Fibroblast of peridontal ligament (primary cell): ENCODE measurements at regions not wholly inside any gene's neighbourhood (a gene's known extent, or its start where the extent isn't known, plus 50 kb on each side); places are given as distances from the start of the nearest gene placed in this dataset.
"Not testable (repeated sequence)": the region's sequence is repeated elsewhere in the genome, so short reads cannot be mapped to it uniquely, and the experiment has no call there.

Experiments used
- DNase-seq: peaks from one replicate; pipeline ENCODE4 v3.0.0-alpha.2; 2010; ENCODE audit errors: extremely low read depth

DNA sequence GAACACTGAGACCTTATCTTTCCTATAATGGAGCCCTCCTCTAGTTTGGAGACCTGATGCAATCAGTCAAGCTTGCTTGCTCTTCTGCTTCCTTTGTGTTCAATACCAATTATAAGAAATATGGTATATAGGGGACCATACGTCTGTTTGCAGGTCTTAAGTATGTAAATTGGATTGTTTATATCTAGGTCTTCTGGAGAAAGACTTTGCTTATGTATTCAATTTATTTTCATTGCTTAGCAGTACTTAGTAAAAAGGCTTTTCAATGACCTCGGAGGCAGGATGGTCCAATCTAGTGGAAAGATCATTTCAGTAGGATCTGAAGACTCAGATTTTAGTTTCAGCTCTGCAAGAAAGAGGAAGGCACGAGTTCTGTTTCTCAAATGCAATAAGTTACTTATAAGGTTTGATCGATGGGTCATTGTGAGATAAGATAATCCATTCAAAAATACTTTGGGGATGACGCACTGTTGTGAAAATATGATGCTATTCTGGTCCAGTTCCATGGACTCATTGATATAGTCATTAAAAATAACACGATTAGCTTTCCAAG is 571.6 kb downstream of the SH2D4B start:
- DNase-seq: no peak

DNA sequence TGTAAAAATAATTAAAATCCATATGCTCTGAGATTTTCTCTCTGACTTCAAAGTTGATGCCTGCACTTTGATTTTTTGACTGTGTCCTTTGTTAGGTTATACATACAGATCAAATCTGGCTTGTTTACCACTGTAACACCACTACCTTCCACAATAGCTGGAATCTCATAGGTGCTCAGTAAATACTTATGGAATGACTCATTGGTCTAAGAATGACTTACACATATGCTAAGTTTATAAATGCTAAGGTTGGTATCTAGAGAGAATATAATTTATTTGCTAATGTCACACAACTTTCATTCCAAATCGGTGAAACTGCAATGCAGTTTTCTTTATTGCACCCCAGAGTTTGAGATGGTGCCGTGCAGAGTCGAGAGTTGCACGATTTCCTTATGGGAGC is 578.5 kb downstream of the SH2D4B start:
- no peak for DNase-seq

DNA sequence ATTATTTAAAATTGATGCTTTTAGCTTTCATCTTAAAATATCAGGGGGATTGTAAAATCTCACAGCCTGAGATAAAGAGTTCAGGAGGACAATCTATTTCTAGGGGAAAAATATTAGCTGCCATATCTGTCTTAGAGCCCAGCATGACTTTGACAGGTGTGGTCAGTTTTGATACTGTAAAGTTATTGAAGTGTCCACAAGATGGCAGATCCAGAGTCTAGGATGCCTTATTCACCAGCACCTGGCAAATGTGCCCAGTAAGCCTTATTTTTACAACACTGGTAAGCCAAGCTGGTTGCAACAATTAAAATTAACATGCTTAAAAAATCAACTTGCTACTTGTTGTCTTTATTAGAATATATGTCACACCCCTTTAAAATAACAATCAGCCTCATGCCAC is 579.3 kb downstream of the SH2D4B start:
- DNase-seq: no peak

DNA sequence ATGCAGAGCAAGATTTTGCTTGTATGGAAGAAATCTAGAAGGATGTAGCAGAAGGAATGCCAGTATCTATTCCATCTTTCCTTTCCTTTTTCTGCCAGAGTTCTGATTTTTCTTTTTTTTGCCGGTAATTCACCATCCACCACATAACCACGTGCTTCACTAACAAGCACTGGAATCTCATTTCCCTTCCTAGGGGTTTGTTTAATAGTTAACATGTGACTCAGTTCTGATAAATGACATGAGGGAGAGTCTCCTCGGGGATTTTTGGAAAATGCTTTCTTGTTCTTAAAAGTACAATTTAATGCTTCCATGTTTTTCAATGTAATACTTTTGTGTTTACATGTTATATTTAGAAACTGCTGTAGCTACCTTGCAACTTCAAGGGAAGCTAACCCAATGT is 590.2 kb downstream of the SH2D4B start:
- DNase-seq: no peak

DNA sequence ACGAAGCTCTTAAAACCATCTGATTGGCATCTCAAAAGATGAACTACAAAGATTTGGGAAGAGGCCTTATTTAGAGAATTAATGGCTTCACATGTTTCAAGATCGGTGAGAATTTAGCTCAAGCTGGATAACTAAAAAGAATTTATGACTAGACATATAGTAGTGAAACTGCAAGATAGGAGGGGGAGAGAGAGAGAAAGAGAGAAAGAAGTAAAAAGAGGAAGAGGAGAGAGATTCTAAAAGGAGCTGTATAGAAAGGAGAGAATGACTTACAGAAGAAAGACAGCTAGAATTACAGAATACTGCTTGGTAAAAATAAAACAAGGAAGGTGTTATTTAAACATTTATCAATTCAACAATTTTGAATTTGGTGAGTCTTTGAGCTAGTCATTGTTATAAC is 592.3 kb downstream of the SH2D4B start:
- no peak for DNase-seq

DNA sequence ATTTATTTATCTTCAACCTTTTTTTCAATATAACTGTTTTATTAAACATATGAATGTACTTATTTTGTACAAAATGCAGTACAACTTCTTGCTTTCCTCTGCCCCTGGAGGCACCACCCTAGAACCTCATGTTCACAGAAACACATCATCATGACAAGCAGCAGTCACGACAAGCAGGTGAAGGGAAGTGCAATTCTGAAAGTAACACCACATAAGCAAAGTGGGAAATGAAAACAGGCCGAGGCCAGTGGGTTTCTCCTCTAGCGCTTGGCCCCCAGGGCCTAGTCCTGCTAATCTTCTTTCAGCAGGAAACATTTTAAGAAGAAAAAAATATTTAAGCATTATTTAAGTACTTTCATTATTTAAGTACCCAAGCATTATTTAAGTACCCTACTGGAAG is 598.1 kb downstream of the SH2D4B start:
- no peak for DNase-seq

DNA sequence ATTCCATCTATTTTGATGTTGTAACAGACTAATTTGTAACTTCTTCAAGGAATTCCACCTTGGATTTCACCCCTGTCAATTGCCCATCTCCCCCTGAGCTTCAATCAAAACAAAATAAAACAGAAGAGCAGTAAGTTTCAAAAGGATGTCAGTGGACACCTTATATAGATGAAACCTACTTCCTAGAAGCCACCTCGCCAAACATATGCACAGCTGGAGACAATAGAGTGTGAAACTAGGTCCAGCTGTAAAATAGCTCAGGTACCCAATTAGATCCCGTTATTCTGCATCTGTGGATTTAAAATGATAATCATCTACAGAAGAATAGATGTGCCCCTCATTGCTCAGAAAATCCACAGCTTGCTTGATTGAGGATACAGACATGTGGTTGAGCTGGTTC is 598.6 kb downstream of the SH2D4B start:
- DNase-seq: no peak

DNA sequence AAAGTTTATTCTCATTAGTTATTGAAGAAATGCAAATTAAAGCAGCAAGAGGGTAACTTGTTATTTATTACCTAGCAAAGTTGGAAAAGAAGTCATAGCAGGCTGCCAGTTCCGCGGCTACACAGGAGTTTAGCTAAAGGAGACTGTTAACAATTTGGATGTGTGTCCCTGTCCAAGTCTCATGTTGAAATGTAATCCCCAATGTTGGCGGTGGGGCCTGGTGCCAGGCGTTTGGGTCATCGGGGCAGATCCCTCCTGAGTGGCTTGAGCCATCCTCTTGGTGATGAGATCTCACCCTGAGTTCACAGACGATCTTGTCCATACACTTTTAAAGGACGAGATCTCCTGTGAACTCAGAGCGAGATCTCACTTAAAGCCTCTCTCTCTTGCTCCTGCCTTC is 608.3 kb downstream of the SH2D4B start:
- no peak for DNase-seq

DNA sequence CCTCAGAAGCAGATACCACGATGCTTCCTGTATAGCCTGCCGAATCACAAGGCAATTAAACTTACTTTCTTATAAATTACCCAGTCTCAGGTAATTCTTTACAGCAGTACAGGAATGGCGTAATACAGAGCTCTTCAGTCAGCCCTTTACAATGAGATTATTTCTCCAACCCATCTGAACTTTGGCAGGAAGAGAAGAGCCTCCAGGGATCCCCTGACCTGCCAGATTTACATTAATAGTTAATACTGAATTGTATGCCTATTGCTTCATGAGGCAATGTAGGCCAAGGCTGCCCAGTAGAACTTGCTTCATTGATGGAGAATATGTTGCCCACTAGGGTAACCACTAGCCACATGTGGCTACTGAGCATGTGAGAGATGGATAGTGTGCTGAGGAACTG is 608.7 kb downstream of the SH2D4B start:
- DNase-seq: no peak

DNA sequence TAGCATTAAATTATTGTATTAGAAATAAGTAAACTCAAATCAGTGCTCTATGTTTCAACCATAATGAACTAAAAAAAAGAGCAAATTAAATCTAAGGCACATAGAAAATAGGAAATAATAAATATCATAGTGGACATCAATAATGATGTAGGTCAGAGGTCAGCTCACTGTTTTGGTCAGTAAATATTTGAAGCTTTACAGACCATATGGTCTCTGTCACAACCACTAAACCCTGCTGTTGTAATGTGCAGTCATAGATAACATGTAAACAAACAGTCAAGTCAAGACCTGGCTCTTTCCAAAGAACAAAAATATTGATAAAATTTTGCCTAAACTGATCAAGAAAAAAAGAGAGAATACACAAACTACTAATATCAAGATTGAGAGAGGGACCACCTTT is 615.0 kb downstream of the SH2D4B start:
- no peak for DNase-seq

DNA sequence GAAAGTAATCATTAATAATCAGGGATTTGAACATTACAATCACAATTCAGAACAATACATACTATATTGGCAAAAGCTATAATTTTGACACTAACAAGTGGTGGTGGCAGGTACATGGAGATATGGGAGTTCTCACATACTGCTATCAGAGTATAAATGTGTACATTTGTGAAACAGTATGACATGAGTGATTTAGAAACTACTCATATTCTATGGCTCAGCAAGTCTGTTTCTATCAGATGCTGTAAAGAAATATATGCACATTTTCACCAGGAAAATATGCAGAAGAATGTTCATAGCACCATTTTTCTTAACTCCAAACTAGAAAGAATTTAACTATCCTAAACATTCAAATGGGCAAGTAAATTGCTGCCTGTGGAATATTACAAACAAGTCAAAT is 620.0 kb downstream of the SH2D4B start:
- DNase-seq: no peak

DNA sequence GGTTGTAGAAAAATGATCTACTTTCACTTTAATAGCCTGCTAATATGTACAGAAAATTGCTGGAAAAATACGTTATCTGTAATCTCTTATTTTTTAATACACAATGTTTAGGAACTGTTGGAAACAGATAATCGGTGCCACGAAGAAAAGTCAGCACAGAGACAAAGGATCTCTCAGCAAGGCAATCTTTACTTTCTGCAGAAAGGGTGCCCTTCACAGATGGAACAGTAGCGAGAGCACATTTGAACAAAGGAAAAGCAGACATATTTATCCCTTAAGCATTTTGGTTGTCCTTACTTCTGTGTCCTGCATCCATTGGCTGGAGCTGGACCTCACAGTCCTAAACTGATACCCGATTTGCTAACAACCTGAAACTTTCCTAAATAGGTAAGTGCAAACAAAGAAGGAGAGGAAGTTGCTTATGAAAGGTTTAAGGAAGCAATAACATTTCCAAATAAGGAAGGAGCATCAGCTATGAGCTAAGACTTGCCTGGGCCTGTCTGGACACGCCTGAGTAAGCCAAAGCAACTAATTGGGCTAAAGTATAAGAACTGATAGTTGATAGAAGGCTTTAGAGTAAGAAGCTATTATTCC is 640.0 kb downstream of the SH2D4B start:
- DNase-seq: no peak

DNA sequence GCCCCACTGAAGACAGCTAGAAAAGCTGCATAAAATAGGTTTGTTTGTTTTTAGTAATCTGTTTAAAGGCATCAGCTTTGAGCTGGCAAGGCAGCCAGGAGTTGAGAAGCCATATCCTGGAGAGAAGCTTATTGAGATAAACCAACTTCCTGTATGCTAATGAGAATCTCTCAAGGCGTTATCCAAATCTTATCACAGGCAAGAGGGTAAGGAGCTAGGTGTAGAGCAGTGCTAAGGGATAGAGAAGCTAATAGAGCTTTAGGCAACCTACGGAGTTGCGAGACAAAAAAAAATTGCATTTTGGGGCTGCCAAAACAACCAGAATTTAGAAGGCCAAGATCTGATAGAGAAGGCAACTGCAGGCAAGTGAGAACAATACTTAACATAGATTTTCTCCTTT is 641.6 kb downstream of the SH2D4B start:
- DNase-seq: no peak

DNA sequence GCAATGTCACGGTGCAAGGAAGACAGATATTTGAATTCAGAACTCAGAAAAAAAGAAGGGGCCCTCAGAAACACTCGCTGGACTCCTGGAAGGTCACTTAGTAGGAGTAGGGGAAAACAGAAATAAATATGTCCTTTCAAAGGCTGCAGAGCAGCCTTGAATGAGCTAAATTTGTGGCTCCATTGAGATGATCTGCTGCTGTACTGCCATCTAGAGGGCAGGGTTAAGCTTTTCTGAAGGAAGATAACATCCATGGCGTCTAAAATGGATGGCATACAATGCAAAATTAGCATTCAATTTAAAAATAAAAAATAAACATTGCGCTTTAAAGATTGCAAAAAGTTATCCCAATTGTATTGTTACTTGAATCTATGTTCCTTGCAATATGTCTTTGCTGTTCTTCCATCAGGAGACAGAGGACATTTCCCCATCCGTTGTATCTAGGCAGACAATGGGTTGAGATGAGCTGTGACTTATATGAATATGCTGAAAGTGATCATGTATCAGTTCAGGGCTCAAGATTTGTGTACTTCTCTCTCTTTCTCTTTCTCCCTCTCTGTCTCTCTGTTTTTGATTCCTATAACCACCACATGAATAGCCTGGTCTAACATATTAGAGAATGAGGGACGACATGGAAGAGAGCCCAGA is 642.2 kb downstream of the SH2D4B start:
- no peak for DNase-seq

DNA sequence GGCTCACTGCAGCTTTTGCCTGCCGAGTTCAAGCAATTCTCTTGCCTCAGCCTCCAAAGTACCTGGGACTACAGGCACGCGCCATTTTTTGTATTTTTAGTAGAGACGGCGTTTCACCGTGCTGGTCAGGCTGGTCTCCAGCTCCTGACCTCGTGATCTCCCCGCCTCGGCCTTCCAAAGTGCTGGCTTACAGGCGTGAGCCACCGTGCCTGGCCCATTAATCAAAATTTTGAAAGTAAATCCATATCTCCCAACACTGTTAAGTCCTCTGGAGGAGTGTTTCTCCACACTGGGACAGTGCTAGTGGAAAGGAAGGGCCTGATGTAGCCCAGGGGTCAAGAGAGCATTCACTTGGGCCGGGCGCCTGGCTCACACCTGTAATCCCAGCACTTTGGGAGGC is 644.6 kb downstream of the SH2D4B start:
- no peak for DNase-seq

DNA sequence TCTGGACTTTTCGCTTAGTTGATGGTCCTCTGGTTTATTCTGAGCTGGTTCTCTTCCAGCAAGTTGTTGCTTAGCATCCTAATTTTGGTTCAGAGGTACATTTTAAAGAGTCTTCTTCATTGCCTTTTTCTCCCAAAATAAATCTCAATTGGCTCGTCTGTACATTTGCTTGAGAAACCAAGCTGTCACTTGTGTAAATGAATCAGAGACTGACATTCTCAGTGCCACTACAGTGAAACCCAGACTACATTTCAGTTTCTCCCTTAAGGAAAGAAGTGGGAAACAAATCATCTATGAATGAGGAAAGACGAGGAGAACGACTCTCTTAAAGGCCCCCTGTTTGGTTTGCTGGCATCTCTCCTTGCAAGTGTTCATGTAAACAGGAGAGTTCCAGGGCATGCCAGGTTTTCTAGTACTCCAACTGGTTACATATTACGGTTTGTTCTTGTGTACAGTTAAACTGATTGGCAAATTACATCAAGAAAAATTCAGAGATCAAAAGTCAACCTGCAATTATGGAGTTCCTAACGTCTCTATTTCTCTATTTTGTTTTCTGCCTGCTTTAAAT is 654.6 kb downstream of the SH2D4B start:
- DNase-seq: no peak

DNA sequence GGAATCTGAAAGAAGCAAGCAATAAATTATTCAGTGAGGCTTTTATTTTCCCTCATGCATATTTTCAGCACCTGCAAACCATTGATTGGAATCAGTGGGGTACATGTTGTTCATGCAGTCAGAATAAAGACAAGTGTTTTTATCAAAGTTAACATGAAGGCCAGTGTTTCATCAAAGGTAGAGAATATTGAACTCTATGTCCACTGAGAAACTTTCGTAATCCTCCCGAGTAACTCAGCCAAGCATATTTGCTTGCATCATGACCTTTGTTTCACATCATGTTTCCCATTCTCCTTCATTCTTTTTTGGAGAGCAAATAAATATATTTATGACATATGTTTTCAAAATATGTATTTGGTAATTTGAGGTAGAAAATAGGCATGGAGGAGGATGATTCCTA is 663.1 kb downstream of the SH2D4B start:
- no peak for DNase-seq

DNA sequence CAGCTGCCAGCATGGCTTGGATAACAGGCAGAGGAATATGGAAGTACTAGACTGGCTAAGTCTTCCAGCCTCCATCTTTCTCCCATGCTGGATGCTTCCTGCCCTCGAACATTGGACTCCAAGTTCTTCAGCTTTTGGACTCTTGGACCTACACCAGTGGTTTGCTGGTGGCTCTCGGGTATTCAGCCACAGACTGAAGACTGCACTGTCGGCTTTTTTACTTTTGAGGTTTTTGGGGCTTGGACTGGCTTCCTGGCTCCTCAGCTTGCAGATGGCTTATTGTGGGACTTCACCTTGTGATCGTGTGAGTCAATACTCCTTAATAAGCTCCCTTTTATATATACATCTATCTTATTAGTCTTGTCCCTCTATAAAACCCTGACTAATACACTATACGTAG is 667.6 kb upstream of the NRG3 start:
- not testable (repeated sequence) for DNase-seq

DNA sequence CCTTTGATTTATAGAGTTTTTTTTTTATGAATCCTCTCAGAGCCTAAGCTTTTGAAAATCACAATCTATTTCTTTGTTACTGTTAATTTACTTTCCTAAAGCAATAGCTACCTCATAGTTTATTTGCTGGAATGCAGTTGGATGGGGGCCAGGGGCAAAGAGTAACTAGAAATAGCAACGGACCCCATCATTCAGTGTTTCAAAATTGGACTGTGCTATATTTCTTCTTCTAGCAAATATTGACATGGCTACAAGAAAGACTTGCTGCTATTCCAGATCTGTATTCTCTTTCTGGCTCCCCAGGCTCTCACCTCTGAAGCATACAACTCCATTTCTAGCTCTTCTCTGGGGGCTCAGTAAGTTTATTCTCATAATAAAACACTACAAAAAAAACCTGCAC is 661.6 kb upstream of the NRG3 start:
- DNase-seq: no peak

DNA sequence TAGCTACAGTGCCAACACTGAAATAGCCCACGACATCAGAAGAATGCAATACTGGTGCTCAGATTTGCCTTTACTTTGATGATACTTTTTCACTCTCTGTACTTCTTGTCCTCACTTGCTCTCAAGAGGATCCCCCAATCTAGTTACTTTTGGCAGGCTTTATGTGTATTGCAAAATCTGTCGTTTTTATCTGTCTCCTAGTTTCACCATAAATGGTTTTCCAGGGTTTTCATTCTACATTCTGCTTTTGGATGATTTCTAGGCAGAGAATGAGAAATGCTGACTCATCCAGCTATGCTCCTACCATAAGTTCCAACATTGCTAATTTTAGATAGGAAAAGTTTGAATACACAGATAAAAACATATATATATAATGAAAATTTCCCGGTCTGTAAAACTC is 659.5 kb upstream of the NRG3 start:
- DNase-seq: no peak

DNA sequence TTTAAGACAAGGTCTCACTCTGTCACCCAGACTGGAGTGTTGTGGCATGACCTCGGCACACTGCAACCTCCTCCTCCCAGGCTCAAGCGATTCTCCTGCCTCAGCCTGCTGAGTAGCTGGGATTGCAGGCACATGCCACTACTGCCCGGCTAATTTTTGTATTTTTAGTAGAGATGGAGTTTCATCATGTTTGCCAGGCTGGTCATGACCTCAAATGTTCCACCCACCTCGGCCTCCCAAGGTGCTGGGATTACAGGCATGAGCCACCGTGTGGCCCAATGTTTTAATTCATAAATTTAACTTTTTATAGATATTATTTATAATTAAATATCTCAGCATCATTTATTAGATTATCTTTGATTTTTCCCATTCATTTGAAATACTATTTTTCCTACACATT is 658.0 kb upstream of the NRG3 start:
- DNase-seq: no peak

DNA sequence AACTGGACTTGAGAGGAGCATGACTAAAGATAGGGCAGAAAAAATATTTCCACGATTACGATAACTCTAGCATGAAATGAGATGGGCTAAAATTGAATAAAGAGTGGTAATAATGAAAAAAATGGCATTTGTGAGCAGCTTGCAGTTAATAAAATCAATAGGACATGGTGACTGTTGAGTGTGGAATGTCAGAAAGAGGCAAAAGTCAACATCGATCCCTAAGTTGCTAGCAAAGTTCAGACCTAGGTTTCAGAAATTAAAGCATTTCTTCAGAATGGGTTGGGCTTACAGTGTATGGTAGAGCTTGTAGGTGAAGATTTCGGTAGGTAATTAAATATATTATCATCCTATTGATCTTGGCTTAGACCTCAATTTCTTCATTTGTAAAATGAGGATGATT is 656.7 kb upstream of the NRG3 start:
- no peak for DNase-seq

DNA sequence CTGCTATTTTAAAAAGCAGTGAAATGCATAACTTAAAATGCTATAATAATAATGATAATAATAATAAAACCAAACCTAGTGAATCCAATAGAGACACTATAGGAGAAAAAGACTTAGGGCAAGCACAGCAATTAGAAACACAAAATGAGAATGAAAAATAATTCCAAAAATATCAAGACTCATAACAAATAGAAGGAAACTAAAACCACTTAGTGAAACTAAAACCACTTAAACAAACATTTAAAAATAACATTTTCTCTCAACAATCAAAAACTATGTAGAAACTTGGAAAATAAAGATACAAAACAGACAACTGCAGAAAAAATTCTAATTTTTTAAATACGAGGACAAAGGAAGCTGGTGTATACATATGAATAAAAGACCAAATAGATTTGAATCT is 655.2 kb upstream of the NRG3 start:
- no peak for DNase-seq

DNA sequence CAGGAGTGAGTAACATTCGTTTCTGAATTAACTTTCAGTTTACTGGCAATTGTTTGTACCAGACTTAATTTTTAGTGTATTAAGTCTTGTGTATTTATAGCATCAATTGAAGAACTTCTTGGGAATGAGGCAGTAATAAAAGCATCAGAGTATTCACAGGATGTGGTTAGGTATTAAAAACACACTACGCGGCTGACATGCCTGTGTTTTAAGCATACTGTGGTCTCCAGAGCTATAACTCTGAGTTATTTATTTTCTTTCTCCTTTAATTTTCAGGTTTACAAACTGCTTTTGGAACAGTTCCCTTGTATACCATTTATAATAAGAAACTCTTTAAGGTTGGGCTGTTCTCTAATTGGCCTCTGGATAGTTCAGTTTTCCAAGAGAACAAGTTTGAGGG is 626.1 kb upstream of the NRG3 start:
- no peak for DNase-seq
